Activated CD4-positive, alpha-beta T cell treated with anti-CD3 and anti-CD28 coated beads, Interleukin-2, amount 50 U/mL, for 24 hours (primary cell): ENCODE measurements at regions not wholly inside any gene's neighbourhood (a gene's known extent, or its start where the extent isn't known, plus 50 kb on each side); places are given as distances from the start of the nearest gene placed in this dataset.

ENCODE experiments used
- DNase-seq, 2 donors: peaks; one replicate each; pipeline ENCODE4 v3.0.0-alpha.2; 2020; ENCODE audit warnings: low read depth in 1 of 2, low spot score in 1 of 2

DNA sequence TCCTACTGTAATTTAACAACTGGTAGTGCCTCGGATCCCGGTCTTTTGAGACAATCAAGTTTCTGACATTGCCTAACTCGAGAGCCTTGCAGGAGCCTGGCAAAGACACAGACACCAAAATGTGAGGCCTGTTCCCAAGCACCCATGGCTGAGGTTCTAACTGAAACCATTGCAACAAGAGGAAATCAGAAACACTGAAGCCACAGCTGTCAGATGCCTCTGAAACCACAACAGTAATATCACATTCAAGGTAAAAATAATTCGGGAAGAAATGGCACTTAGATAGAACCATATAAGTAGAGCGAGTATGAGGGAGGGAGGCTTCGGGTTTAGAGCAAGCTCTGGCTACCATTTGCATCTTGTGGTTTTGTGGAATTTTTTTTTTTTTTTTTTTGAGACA is 285.9 kb downstream of the FBXO15 start:
- no peak for DNase-seq

DNA sequence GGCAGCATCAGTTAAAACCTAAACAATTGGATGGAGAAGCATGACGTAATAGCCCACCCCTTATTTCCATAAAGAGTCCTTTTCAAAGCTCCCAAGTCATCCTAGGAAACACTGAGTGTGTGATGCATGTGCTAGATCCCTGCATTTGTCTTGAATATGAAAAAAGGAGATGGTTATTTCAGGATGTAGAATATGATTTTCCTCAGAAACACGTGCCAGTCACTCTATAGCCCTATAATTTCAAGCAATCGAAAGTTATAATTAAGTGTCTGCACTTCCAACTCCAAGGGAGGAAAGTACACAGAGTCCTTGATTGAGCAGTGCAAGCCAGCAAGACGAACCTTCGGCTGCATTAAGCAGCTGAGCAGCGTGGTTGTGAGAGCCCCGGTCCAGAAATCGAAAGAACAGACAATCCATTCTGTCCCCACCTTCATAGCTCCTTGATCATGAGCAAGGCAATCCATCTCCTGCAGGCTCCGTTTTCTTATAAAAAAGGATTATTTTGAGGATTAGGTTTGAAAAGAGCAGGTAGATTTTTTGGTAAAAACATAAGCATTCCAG is 287.7 kb downstream of the FBXO15 start:
- DNase-seq, result no peak

DNA sequence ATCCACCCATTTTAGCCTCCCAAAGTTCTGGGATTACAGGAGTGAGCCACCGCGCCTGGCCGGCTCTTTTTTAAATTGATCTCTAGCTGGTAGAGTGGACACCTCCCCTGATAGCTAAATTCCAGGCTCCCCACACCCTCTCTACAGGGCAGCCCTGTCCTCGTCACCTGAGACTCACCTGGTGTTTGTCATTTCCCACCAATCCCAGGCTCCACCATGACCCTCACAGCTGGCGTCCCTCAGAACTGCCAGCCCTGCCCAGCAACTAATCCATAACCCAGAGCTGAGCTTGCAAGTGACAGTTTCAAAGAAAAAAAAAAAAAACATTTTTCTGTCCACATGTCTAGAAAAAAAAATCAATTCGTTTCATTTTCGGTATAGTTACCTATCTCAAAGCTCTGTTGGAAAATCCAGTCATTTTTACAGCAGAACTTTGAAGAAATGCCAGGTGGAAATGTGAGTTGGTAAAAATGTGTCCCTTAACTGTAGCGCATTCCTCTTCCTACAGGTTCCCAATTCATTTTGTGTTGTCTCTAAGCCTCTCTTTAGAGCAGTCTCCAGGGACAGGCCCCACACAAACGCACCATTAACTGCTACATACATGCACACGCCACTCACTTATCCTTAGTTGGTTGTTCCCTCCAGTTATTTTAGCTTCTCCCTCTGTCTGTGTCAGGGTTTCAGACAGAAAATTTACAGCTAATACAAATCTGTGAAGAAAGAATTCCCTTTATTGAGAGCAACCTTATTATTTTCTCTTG is 294.7 kb downstream of the FBXO15 start:
- DNase-seq, result no peak

DNA sequence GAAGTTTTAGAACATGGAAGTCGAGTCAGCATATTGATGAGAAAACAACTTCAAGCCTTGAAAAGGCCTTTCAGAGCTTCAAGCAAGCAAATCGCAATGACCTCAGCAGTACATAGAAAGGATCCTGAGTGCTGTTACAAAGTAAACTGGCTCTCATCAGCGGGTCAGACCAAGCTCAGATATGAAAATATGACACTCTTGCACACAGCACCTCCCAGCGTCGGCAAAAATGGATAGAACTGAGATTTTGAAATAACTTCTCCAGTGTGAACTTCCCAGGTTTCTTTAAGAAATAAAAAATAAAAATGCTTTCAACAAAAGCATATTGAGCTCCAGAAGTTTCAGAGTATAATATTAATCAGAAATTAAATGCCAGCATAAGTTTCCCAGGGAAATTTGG is 296.9 kb downstream of the FBXO15 start:
- DNase-seq, result no peak

DNA sequence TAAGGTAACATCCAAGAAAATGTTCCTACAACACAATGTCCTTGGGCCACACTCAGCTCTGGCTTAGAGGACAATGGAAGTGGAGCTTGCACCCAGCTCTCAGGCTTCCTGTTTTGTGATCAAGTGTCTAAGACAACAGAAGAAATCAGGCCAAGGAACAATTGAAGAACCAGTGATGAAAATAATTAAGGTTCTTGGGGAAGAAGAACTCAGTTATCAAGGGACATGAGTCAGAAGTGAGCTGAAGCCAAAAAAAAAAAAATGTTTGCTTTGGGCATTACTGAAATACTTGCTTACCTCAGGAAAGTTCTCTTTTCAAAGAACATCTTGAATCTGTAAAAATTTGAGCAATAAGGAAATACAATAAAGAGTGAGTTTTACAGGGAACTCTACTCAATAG is 299.0 kb downstream of the FBXO15 start:
- no peak for DNase-seq

DNA sequence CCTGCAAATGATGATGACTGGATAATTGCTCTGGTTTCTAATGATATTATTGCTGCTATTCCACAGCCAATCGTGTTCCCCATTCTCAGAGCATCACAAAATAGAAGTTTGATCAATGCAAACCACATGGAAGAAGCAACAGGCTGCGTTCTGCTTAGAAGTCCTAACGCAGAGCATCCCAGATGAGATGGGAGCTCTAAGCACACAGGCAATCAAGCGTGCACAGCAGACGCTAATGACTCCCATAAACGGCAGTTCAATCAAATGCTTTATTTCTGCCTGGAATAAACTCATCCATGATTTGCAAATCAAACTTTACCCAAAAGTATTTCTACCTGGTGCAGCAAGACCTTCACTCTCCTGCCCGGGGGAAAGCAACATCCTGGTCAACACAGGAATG is 304.2 kb downstream of the FBXO15 start:
- no peak for DNase-seq

DNA sequence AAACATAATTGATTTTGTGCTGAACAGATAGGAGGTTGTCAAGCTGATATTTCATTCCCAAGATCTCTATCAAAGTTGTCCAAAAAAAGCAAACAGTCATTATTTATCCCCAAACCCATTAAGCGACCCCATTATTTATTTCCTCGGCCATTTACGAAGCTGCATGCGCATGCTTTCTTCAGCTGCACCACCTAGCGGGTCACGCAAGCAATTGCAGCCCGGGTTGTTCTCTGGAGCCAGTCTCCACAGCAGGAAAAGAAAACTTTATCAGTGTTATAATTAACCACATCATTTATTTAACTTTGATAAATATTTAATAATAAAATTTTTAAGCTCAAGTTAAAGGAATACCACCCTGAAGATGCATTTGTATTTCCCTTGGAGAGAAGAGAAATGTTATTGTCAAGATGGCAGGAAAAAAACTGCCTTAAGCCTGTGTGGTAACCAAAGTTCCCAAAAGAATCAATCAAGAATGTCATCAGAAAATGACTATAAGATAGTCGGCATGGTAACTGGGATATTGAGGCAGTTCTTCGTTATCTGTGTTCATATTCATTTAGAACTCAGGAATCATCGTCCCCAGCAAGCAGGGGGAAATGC is 304.7 kb downstream of the FBXO15 start:
- peak in 1 of 2 donors; percentile 20 for DNase-seq

DNA sequence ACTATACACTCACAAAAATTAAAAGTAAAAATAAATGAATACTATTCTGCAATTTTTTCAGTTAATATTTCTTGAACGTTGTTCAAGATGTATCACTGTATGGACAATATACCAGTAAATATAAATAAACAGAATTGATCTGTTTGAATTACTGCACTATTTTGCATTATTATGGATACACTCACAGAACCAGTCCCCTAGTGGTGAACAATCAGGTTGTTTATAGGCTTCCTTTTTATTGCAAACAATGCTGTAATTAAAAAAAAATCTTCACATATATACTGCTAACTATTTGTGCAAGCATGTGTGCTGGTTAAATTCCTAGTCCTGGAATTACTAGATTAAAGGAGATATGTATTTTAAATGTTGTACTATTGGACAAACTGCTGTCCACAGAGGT is 306.0 kb downstream of the FBXO15 start:
- DNase-seq, result no peak

DNA sequence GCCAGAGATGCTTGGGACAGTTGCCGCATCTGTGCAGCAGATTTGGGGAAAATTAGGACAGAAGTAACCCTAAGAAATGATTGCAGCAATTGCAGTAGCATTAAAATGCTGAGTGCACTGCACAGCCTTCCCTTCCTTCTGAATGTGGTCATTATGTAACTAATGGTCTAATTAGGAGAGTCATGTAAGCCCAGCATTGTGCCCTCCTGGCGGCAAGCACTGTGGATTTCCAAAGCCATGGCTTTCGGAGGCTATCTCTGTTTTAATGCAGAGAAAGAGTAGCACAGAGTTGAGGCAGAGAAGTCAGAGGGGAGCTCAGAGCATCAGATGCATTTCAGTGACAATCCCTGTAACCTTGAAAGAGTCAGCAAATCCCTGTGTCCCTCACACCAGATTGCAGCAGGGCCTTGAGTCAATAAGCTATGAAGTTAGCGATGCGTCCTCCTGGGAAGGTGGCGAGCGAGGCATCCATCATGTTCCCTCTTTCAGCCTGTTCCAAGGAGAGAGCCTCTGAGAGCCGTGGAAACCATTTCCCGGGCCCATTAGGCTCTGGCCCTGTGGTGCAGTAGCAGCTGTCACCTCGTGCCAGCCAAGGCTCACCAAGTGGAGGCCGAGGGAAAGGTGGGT is 307.2 kb downstream of the FBXO15 start:
- no peak for DNase-seq

DNA sequence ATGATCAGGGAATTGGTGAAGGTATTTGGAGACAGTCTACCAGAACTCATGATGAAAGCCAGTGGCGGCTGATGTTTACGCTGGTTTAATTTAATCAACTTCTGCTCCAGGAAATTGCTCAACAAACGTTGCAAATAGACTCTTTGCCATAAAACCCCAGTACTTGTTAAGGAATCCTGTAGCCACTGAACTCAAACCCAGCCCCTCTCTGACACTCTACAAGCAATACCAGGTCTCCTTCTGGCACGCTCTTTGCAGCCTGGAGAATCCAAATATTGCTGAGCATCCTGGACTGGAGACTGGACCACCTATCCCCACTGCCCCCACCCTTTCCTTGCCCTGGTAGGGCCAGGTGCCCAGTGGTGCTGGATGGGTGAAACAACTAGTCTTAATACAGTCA is 308.2 kb downstream of the FBXO15 start:
- no peak for DNase-seq

DNA sequence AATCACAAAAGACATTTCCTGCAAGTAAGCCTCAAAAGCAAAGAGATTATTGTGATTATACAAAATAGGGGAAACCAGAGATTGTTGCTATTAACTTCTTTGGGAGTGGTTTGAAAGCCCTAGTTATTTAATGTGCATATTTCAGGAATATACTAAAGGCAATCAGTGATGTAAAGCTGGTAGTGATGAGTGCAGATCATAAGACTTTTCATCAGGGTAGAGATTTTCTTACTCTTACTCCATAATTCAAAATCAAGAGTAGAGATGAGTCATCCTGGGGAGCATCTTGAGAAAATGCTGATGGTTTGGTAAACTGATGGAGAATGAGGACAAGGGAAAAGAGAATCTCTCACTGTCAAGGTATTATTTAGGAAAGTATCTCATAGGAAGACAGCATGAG is 309.5 kb downstream of the FBXO15 start:
- DNase-seq, result no peak

DNA sequence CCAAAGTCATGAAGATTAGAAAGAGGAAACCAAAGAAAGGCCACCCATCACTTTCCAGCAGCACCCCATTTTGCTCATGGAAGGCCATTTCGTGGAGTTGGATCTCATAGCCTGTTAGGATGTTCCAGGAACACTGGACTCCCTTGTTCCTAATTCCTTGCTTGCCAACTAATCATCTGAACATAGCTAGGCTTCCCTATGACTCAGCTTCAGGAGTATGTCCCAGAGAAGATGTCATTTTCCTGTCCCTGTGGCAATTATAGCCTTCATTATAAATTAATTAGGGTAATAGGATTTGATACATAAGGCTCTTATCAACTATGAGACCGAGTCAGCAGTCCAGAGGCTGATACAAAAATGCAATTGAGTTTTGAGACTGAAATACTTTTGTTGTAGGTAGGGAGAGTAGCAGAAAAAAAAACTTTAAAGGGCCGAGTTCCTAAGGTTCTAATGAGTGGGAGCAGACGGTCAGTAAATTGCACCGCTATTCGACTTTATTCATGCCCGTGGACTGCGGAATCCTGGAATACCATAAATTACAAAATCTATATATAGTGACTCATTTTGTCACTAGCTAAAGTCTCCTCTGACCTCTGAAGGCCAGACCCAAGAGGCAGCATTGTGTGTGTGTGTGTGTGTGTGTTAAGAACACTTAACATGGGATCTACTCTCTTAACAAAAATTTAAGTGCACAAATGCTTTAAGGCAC is 311.8 kb downstream of the FBXO15 start:
- no peak for DNase-seq

DNA sequence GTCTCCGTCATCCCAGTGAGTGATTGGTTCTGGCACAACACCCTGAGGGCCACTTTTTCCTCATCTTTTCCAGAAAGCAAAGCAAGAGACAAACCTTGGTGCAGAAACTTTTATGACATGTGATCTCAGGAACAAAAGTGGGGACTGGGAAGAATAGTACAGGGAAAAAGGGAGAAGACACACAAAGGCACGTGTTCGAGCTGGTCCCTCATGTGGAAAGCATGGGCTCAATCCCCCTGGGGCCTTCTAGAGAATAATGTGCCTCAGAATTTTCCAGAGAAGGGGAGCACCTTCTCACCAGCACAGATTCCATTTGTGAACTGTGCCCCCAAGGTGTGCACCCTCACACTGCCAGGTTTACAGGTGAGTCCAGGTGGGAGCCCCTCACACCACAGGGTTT is 312.6 kb downstream of the FBXO15 start:
- no peak for DNase-seq

DNA sequence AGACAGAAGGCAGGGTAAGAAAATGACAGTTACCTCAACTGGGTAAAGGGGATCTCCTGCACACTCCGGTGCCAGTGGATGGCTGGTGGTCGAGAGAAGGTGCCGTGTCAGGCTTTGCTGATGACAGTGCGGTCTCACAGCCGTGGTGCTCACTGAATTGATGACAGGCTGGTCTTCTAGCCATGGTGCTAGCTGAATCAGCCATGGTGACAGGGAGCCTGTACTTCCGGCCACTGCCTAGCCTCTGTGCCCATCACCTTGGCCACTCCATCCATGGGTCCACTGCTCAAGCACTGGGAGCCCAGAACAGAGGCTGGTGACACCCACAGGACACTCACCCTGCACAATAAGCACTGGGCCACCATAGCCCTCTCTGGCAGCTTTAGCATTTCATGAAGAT is 315.9 kb downstream of the FBXO15 start:
- no peak for DNase-seq

DNA sequence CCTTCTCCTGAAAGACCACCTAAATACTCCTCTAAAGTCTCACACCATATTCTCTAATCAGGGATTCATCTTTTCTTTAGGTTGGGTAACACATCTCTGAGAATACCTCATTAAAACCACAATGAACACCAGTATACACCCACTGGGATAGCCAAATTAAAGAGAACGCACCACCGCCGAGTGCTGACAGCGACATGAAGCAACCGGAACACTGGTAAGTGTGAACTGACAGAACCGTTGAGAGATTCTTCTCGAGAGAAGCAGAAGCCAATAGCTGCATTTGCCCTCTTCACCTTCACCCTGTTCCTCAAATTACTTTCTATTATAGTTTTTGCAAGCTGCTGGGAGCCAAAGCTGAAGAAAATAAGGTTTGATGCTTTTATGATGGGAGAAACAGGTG is 318.5 kb downstream of the FBXO15 start:
- no peak for DNase-seq

DNA sequence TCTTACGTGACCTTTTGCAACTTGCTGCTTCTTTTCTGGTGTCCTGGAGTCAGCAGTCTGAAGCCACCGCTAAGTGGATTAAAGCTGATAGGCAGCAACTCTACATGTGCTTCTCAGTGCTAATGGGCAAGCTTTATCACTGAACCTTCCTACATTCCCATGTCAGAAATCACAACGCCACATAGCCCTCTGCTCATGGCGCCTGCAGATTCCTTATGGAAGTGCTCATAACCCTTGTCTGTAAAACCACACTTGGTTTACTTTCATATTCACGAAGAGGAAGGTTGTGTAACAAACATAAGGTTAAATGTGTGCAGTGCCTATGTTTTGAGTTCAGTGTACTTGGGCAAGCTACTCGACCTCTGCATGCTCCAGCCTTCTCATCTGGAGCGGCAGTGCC is 319.8 kb downstream of the FBXO15 start:
- DNase-seq, result no peak

DNA sequence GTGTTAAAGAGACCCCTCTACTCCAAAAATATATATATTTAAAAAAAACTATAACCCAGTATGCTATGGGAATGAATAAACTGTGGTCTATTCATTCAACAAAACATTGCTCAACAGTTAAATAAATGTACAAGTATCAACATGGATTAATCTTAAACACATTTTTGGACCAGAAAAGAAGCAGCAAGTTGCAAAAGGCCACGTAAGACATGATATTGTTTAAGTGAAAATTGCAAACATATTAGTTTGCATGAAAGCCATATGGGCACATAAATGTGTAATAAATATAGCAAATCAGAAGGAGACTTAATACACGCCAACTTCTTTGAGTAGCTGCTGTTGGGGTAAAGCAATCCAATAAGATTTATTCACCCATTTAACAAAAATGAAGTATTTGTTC is 321.5 kb downstream of the FBXO15 start:
- no peak for DNase-seq

DNA sequence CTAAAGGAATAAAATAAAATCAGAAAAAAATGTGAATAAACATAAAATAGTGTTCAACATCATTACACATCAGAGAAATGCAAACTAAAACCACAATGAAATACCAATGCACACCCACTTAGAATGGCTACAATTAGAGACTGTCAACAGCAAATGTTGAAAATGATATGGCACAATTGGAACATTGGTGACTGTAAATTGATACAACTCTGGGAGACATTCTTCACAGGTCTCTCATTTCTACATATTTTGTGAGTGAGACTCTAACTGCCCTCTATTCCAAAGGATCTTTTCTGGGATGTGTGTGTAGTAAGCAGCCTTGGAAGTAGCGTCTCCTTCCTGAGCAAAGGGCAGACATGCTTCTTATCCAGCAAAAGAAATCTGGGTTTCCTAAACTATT is 323.0 kb downstream of the FBXO15 start:
- no peak for DNase-seq

DNA sequence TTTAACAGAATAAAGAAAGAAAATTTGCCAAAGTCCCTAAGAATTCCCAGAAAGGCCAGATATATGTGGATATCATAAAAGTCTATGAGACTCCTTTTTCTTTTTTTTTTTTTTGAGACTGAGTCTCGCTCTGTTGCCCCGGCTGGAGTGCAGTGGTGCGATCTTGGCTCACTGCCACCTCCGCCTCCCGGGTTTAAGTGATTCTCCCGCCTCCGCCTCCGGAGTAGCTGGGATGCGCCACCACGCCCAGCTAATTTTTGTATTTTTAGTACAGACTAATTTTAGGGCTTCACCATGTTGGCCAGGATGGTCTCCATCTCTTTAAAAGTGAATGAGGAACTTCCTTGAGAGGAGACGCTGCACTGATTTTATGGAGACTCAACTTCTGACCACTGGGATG is 335.2 kb downstream of the FBXO15 start:
- DNase-seq, result no peak

DNA sequence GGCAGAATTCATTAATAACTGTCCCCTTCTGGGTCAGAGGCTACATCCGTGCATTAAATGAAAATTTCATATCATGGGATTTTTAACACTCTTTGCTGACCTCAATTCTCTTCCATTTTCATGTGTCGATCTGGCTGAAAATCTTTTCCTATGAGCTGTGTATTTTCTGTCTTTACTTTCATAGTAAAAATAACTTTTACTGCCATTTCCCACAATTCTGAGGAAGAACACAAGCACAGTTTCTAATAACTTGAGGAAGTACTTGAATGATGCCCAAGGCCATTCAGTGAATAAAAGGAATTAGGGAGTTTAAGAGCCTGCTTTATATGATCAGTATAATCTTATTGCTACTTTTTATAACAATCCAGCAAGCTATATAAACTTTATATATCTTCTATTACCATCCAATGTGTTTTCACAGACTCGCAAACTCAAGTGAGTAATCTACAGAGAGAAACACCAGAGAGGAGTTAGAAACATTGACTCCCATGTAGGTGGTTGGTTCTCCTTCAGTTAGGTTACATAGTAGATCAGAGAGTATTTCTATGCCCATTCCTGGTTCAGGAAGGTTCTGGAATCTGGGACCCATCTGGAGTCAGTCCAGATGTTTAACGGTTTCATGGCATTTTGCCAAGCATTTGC is 340.0 kb downstream of the FBXO15 start:
- no peak for DNase-seq

DNA sequence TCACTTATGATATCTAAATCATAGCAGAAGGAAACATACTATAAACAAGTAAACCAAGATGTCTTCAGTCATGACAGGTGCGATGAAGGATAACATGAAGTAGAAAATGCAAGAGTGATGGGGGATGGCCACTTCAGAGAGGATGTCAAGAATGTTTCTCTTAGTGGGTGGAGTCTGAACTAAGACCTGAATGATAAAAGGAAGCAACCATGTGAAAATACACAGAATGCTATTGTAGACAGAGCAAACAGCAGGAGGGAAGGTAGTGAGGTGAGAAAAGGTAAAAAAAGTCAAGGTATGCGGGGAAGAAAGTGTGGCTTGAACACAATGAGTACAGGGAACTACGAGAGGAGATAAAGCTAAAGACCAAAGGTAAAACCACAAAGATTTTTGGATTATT is 341.6 kb downstream of the FBXO15 start:
- no peak for DNase-seq
